HG03571 (cell line): ENCODE measurements at regions not wholly inside any gene's neighbourhood (a gene's known extent, or its start where the extent isn't known, plus 50 kb on each side); places are given as distances from the start of the nearest gene placed in this dataset.

Source experiments
- ATAC-seq: cut with Tn5 transposase; IDR thresholded peaks from one replicate; pipeline ENCODE4 v1.9.1; 2021; ENCODE audit not compliant: unreplicated experiment

- no peak for ATAC-seq
Measured at GRCh38 chr6:127053032-127053874, 65.2 kb upstream of the RSPO3 start.

- ATAC-seq, result no peak
Measured at GRCh38 chr6:127053875-127054235, 64.6 kb upstream of the RSPO3 start.

GRCh38 chr6:127058027-127058426 is 60.4 kb upstream of the RSPO3 start:
- ATAC-seq, result no peak

- ATAC-seq, result no peak
Measured at GRCh38 chr6:127058936-127059335, 59.5 kb upstream of the RSPO3 start.
